ENCODE measurements at regions not wholly inside any gene's neighbourhood (a gene's known extent, or its start where the extent isn't known, plus 50 kb on each side); places are given as distances from the start of the nearest gene placed in this dataset.
A peak's percentile ranks its signal among the peaks of the same experiment; 100 is the strongest.
"Not testable (repeated sequence)": the region's sequence is repeated elsewhere in the genome, so short reads cannot be mapped to it uniquely, and the experiment has no call there.

GRCh38 chr3:88301273-88301995, 151.7 kb downstream of the C3orf38 start:
- no peak overlapping the region for H3K4me2 ChIP-seq (ENCODE audit: low read length)
- no peak overlapping the region for H2BK5ac ChIP-seq (ENCODE audit: low read depth, low read length, poor library complexity)
- H3K79me2 ChIP-seq (ENCODE audit: control insufficient read depth, insufficient read depth, low read length, poor library complexity) = no peaks in the 10 kb centered on the region
- H4K91ac ChIP-seq (ENCODE audit: low read depth, low read length) = no peak overlapping the region
- H3K27me3 ChIP-seq (ENCODE audit: insufficient read depth, low read length) = no peaks in the 10 kb centered on the region
- H3K9ac ChIP-seq (ENCODE audit: low read length) = no peak overlapping the region
- no peak overlapping the region for H2BK120ac ChIP-seq (ENCODE audit: insufficient read depth, low read length, poor library complexity)
- no peak overlapping the region for H2AK5ac ChIP-seq (ENCODE audit: low read length)
- H3K14ac ChIP-seq (ENCODE audit: low read length) = no peak overlapping the region
- H3K79me1 ChIP-seq (ENCODE audit: low read length) = no peaks in the 10 kb centered on the region
- no peak overlapping the region for H3K4me3 ChIP-seq (ENCODE audit: low read depth, low read length)
- H3K36me3 ChIP-seq (ENCODE audit: control insufficient read depth in 1 of 2, insufficient read depth in 2 of 2, low read length in 2 of 2) = no peaks in the 10 kb centered on the region
- H4K12ac ChIP-seq (ENCODE audit: low read depth, low read length) = no peak overlapping the region
- H3K4me1 ChIP-seq (ENCODE audit: control insufficient read depth in 1 of 2, insufficient read depth in 2 of 2, low read length in 2 of 2) = no peaks in the 10 kb centered on the region
- no peak overlapping the region for H2AFZ ChIP-seq (ENCODE audit: insufficient read depth, low read length, poor library complexity)
- H3K4ac ChIP-seq (ENCODE audit: low read depth, low read length) = no peak overlapping the region
- H3K23ac ChIP-seq (ENCODE audit: low read length) = no peak overlapping the region
- no peak overlapping the region for H4K8ac ChIP-seq (ENCODE audit: low read depth, low read length)
- no peak overlapping the region for H3K27ac ChIP-seq (ENCODE audit: low read depth, low read length)
- no peak for DNase-seq
- H3K18ac ChIP-seq (ENCODE audit: low read length) = no peak overlapping the region
- H2BK12ac ChIP-seq (ENCODE audit: low read length) = no peak overlapping the region
- no CpG with 5 or more reads among the region's 3 CpGs for WGBS (ENCODE audit: extremely low coverage, insufficient coverage, insufficient read length)
- H3K9me3 ChIP-seq (ENCODE audit: insufficient read depth, low read depth, low read length) = peaks cover 3% of the 10 kb centered on the region

GRCh38 chr3:88301996-88302393, 152.2 kb downstream of the C3orf38 start:
- H3K4me2 ChIP-seq (ENCODE audit: low read length) = no peak overlapping the region
- no peak overlapping the region for H3K4ac ChIP-seq (ENCODE audit: low read depth, low read length)
- no peak overlapping the region for H3K23ac ChIP-seq (ENCODE audit: low read length)

GRCh38 chr3:88303331-88303904, 153.7 kb downstream of the C3orf38 start:
- not testable (repeated sequence) for H4K12ac ChIP-seq (ENCODE audit: low read depth, low read length); H4K8ac ChIP-seq (ENCODE audit: low read depth, low read length); H3K36me3 ChIP-seq (ENCODE audit: control insufficient read depth in 1 of 2, insufficient read depth in 2 of 2, low read length in 2 of 2); H3K4ac ChIP-seq (ENCODE audit: low read depth, low read length); H3K27ac ChIP-seq (ENCODE audit: low read depth, low read length); DNase-seq; H4K91ac ChIP-seq (ENCODE audit: low read depth, low read length); H3K27me3 ChIP-seq (ENCODE audit: insufficient read depth, low read length); H3K9ac ChIP-seq (ENCODE audit: low read length); H3K4me1 ChIP-seq (ENCODE audit: control insufficient read depth in 1 of 2, insufficient read depth in 2 of 2, low read length in 2 of 2); H3K79me2 ChIP-seq (ENCODE audit: control insufficient read depth, insufficient read depth, low read length, poor library complexity); H3K14ac ChIP-seq (ENCODE audit: low read length); H2BK12ac ChIP-seq (ENCODE audit: low read length); H3K18ac ChIP-seq (ENCODE audit: low read length); H2AK5ac ChIP-seq (ENCODE audit: low read length); H2BK120ac ChIP-seq (ENCODE audit: insufficient read depth, low read length, poor library complexity); H3K4me3 ChIP-seq (ENCODE audit: low read depth, low read length); H3K23ac ChIP-seq (ENCODE audit: low read length); H2AFZ ChIP-seq (ENCODE audit: insufficient read depth, low read length, poor library complexity); H3K9me3 ChIP-seq (ENCODE audit: insufficient read depth, low read depth, low read length); H3K79me1 ChIP-seq (ENCODE audit: low read length); H3K4me2 ChIP-seq (ENCODE audit: low read length); H2BK5ac ChIP-seq (ENCODE audit: low read depth, low read length, poor library complexity)
- no CpG with 5 or more reads among the region's 30 CpGs for WGBS (ENCODE audit: extremely low coverage, insufficient coverage, insufficient read length)

More at GRCh38 chr3:88301996-88302393, 152.2 kb downstream of the C3orf38 start:
- Histone ChIP-seq H3K27me3 (ENCODE audit: insufficient read depth, low read length) (no peaks in the 10 kb centered on the region), H3K18ac (ENCODE audit: low read length) (no peak overlapping the region), H2AK5ac (ENCODE audit: low read length) (no peak overlapping the region), H3K9me3 (ENCODE audit: insufficient read depth, low read depth, low read length) (peaks cover 3% of the 10 kb centered on the region), H4K12ac (ENCODE audit: low read depth, low read length) (no peak overlapping the region), H3K36me3 (ENCODE audit: control insufficient read depth in 1 of 2, insufficient read depth in 2 of 2, low read length in 2 of 2) (no peaks in the 10 kb centered on the region), H3K79me2 (ENCODE audit: control insufficient read depth, insufficient read depth, low read length, poor library complexity) (no peaks in the 10 kb centered on the region), H4K8ac (ENCODE audit: low read depth, low read length) (no peak overlapping the region), H3K27ac (ENCODE audit: low read depth, low read length) (no peak overlapping the region), H3K79me1 (ENCODE audit: low read length) (no peaks in the 10 kb centered on the region), H2AFZ (ENCODE audit: insufficient read depth, low read length, poor library complexity) (no peak overlapping the region), H2BK12ac (ENCODE audit: low read length) (no peak overlapping the region), H3K14ac (ENCODE audit: low read length) (no peak overlapping the region), H3K9ac (ENCODE audit: low read length) (no peak overlapping the region), H3K4me3 (ENCODE audit: low read depth, low read length) (no peak overlapping the region), H2BK5ac (ENCODE audit: low read depth, low read length, poor library complexity) (no peak overlapping the region), H4K91ac (ENCODE audit: low read depth, low read length) (no peak overlapping the region), H2BK120ac (ENCODE audit: insufficient read depth, low read length, poor library complexity) (no peak overlapping the region), H3K4me1 (ENCODE audit: control insufficient read depth in 1 of 2, insufficient read depth in 2 of 2, low read length in 2 of 2) (no peaks in the 10 kb centered on the region)
- no peak for DNase-seq

- Histone ChIP-seq H3K9ac (ENCODE audit: low read length) (peak overlapping the region; percentile 40), H4K12ac (ENCODE audit: low read depth, low read length) (no peak overlapping the region), H3K4me2 (ENCODE audit: low read length) (peak overlapping the region; percentile 48), H3K27me3 (ENCODE audit: insufficient read depth, low read length) (no peaks in the 10 kb centered on the region), H4K91ac (ENCODE audit: low read depth, low read length) (no peak overlapping the region), H2BK12ac (ENCODE audit: low read length) (no peak overlapping the region), H3K4me3 (ENCODE audit: low read depth, low read length) (no peak overlapping the region), H2BK5ac (ENCODE audit: low read depth, low read length, poor library complexity) (no peak overlapping the region), H2AK5ac (ENCODE audit: low read length) (no peak overlapping the region), H3K14ac (ENCODE audit: low read length) (no peak overlapping the region), H3K4me1 (ENCODE audit: control insufficient read depth in 1 of 2, insufficient read depth in 2 of 2, low read length in 2 of 2) (peaks cover 0 to 2% of the 10 kb centered on the region in 2 experiments), H3K23ac (ENCODE audit: low read length) (no peak overlapping the region), H3K36me3 (ENCODE audit: control insufficient read depth in 1 of 2, insufficient read depth in 2 of 2, low read length in 2 of 2) (no peaks in the 10 kb centered on the region), H2AFZ (ENCODE audit: insufficient read depth, low read length, poor library complexity) (no peak overlapping the region), H3K79me1 (ENCODE audit: low read length) (no peaks in the 10 kb centered on the region), H2BK120ac (ENCODE audit: insufficient read depth, low read length, poor library complexity) (no peak overlapping the region), H3K4ac (ENCODE audit: low read depth, low read length) (no peak overlapping the region), H3K27ac (ENCODE audit: low read depth, low read length) (no peak overlapping the region), H4K8ac (ENCODE audit: low read depth, low read length) (no peak overlapping the region), H3K18ac (ENCODE audit: low read length) (no peak overlapping the region), H3K79me2 (ENCODE audit: control insufficient read depth, insufficient read depth, low read length, poor library complexity) (no peaks in the 10 kb centered on the region), H3K9me3 (ENCODE audit: insufficient read depth, low read depth, low read length) (peaks cover 3% of the 10 kb centered on the region)
- no CpG with 5 or more reads among the region's 12 CpGs for WGBS (ENCODE audit: extremely low coverage, insufficient coverage, insufficient read length)
- DNase-seq = no peak
These were observed 157.9 kb downstream of the C3orf38 start for GRCh38 chr3:88307666-88308065.

All from trophoblast cell (in vitro differentiated cells and primary cell).